ENCODE measurements at regions not wholly inside any gene's neighbourhood (a gene's known extent, or its start where the extent isn't known, plus 50 kb on each side); places are given as distances from the start of the nearest gene placed in this dataset.

GRCh38 chr6:33854572-33855030 is 50.8 kb upstream of the MLN start:
- FAIRE-seq (no peak), ATAC-seq (no peak), DNase-seq (ENCODE audit: low read depth, low spot score) (no peak)
- no peak for TF ChIP-seq EGR1 (IDR thresholded peaks at IDR 0.05; ENCODE audit: borderline replicate concordance in 1 of 2, low read depth in 2 of 2, low read length in 2 of 2)
- TF ChIP-seq, protein P1, sequence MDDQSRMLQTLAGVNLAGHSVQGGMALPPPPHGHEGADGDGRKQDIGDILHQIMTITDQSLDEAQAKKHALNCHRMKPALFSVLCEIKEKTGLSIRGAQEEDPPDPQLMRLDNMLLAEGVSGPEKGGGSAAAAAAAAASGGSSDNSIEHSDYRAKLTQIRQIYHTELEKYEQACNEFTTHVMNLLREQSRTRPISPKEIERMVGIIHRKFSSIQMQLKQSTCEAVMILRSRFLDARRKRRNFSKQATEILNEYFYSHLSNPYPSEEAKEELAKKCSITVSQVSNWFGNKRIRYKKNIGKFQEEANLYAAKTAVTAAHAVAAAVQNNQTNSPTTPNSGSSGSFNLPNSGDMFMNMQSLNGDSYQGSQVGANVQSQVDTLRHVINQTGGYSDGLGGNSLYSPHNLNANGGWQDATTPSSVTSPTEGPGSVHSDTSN (IDR thresholded peaks at IDR 0.05; ENCODE audit: insufficient replicate concordance, low read depth, low read length), result no peak
- no peak for TF ChIP-seq TBL1XR1 (IDR thresholded peaks at IDR 0.05; ENCODE audit: low read depth, low read length)
- no peak for TF ChIP-seq NR2C1 (IDR thresholded peaks at IDR 0.05)
- no peak for TF ChIP-seq KDM1A (IDR thresholded peaks at IDR 0.05; ENCODE audit: borderline replicate concordance)
- TF ChIP-seq ZNF384 (IDR thresholded peaks at IDR 0.05; ENCODE audit: borderline replicate concordance, low read depth, low read length), result no peak
- no peak for TF ChIP-seq KAT2A (conservative IDR thresholded peaks at IDR 0.05; ENCODE audit: control insufficient read depth, low read depth, low read length)
- no peak for TF ChIP-seq RELA (IDR thresholded peaks at IDR 0.05; ENCODE audit: borderline replicate concordance, partially characterized antibody)
- no peak for TF ChIP-seq HDAC6 (IDR thresholded peaks at IDR 0.05; ENCODE audit: unreplicated experiment)
- TF ChIP-seq SMAD1 (IDR thresholded peaks at IDR 0.05; ENCODE audit: low read depth, partially characterized antibody), result no peak
- TF ChIP-seq FOXK2 (IDR thresholded peaks at IDR 0.05), result no peak
- CTCF ChIA-PET, result interaction anchor here (0.9 kb wide), 1 partner anchor 15 kb away, joined by 3 read pairs; no protein-coding TSS in a partner anchor
- Histone ChIP-seq H3K36me3 (ENCODE audit: control insufficient read depth in 2 of 2, insufficient read depth in 2 of 2, low read length in 1 of 2) (no peaks in the 10 kb centered on the region), H3K4me1 (ENCODE audit: control insufficient read depth, insufficient read depth, low read length) (peaks cover 24% of the 10 kb centered on the region), H3K27me3 (replicated peaks in 1 of 2; ENCODE audit: control insufficient read depth in 2 of 2, insufficient read depth in 2 of 2, low read length in 1 of 2) (peaks cover 0 to 2% of the 10 kb centered on the region in 2 experiments; a peak in 1 of 4 replicates), H3K27ac (ENCODE audit: control insufficient read depth, insufficient read depth) (no peak overlapping the region), H2AFZ (ENCODE audit: control insufficient read depth, low read depth, low read length) (no peak overlapping the region), H3K4me3 (no peak overlapping the region), H4K20me1 (ENCODE audit: control insufficient read depth, insufficient read depth) (0 out of 2 replicates have a peak, but pooled peaks cover 2% of the 10 kb centered on the region), H3K9me3 (replicated peaks; ENCODE audit: control insufficient read depth, insufficient read depth, low read length) (no peaks in the 10 kb centered on the region), H3K9ac (ENCODE audit: control insufficient read depth, insufficient read depth, low read length) (no peak overlapping the region), H3K4me2 (ENCODE audit: control insufficient read depth, insufficient read depth) (no peak overlapping the region), H3K79me2 (ENCODE audit: control insufficient read depth, insufficient read depth, low read length) (no peaks in the 10 kb centered on the region)
- SMC1A ChIA-PET (ENCODE audit: uncharacterized antibody, unreplicated experiment), result no interaction called here
- WGBS (ENCODE audit: insufficient coverage, insufficient replicate concordance, low lambda C conversion rate, missing lambda C conversion rate), result 52% methylated on average over 14 of the region's 14 CpGs
- POLR2A ChIA-PET, result no interaction called here
- in situ Hi-C loops (cut with MboI), result no loop called here
- intact Hi-C loops (cut with micrococcal nuclease; ENCODE audit: unreplicated experiment), result no loop called here
- RAD21 ChIA-PET (ENCODE audit: unreplicated experiment), result no interaction called here
- BruUV-seq (replicated peaks), result no TSS peak
